NT2/D1 (cell line): ENCODE measurements at regions not wholly inside any gene's neighbourhood (a gene's known extent, or its start where the extent isn't known, plus 50 kb on each side); places are given as distances from the start of the nearest gene placed in this dataset.

ENCODE experiments used
- YY1 ChIP-seq: IDR thresholded peaks from 2 replicates; pipeline ENCODE4 v1.6.1; 2011; ENCODE audit not compliant: insufficient read length, insufficient read depth
- ZNF274 ChIP-seq: IDR thresholded peaks from 2 replicates; pipeline ENCODE4 v1.6.1; 2011; ENCODE audit warnings: mild to moderate bottlenecking, low read depth, low read length

GRCh38 chr6:6405997-6406714 lies 85.7 kb upstream of the F13A1 start:
- no peak for TF ChIP-seq ZNF274
- no peak for TF ChIP-seq YY1
